T-cell (primary cell): ENCODE measurements at regions not wholly inside any gene's neighbourhood (a gene's known extent, or its start where the extent isn't known, plus 50 kb on each side); places are given as distances from the start of the nearest gene placed in this dataset.

Experiments
- ATAC-seq, 4 experiments: fragments of 200-7000 bp in 3 of 4; fragments of 150-1000 bp in 1 of 4; cut with Tn5 transposase; replicated peaks in 1 of 4; 1 replicate in 3 of 4; 2 replicates in 1 of 4; pipeline ENCODE4 v1.10.0; 2021; ENCODE audit warnings: moderate library complexity in 3 of 4, mild to moderate bottlenecking in 2 of 4, moderate number of reproducible peaks in 1 of 4
- CTCF ChIA-PET, 2 donors: fragments of 300-600 bp; sonication (Branson Sonifier 250); formaldehyde crosslinking; loops; one replicate each; lab custom pipeline; 2022; ENCODE audit warnings: antibody characterized with exemption in 2 of 2; lab: Charles Lee
- POLR2A ChIA-PET, 2 donors: fragments of 300-600 bp; sonication (Branson Sonifier 250); formaldehyde crosslinking; loops; one replicate each; lab custom pipeline; 2022; ENCODE audit warnings: antibody characterized with exemption in 2 of 2; lab: Charles Lee
- DNase-seq, 35 experiments: peaks; one replicate each; pipeline versions ENCODE4 v3.0.0 to v3.0.0-alpha.2; 2013 to 2023
- H3K27ac ChIP-seq: one replicate; pipeline ENCODE4 v1.5.1; 2013; ENCODE audit warnings: low read length
- H3K27me3 ChIP-seq, 2 experiments: replicated peaks in 1 of 2; 1 replicate in 1 of 2; 2 replicates in 1 of 2; pipeline versions ENCODE4 v1.6.1 to v1.7.0; 2013; ENCODE audit warnings: low read length in 1 of 2, mixed read lengths in 1 of 2; ENCODE audit not compliant: control insufficient read depth in 2 of 2, insufficient read depth in 2 of 2; ENCODE audit errors: extremely low read depth in 1 of 2
- H3K36me3 ChIP-seq, 2 donors: 1 replicate in 1 of 2; 2 replicates in 1 of 2; pipeline versions ENCODE4 v1.6.1 to v1.7.0; 2013; ENCODE audit warnings: low read length in 1 of 2; ENCODE audit not compliant: control insufficient read depth in 2 of 2, insufficient read depth in 1 of 2; ENCODE audit errors: extremely low read depth in 1 of 2
- H3K4me1 ChIP-seq, 2 experiments: 1 replicate in 1 of 2; 2 replicates in 1 of 2; pipeline versions ENCODE4 v1.6.1 to v1.7.0; 2013; ENCODE audit warnings: low read length in 2 of 2, mixed read lengths in 1 of 2; ENCODE audit not compliant: insufficient read depth in 2 of 2, control insufficient read depth in 1 of 2; ENCODE audit errors: extremely low read depth in 1 of 2
- H3K4me3 ChIP-seq, 2 donors: 1 replicate in 1 of 2; 2 replicates in 1 of 2; pipeline versions ENCODE4 v1.5.1 to v1.7.0; 2013; ENCODE audit warnings: mild to moderate bottlenecking in 2 of 2, low read length in 1 of 2, moderate library complexity in 1 of 2; ENCODE audit not compliant: control insufficient read depth in 1 of 2; ENCODE audit errors: extremely low read depth in 1 of 2
- H3K9me3 ChIP-seq: 2 replicates; pipeline ENCODE4 v1.7.0; 2013
- H3K27ac Mint-ChIP-seq, 2 donors: one replicate each; pipeline ENCODE4 v1.8.0; 2020 to 2021; ENCODE audit warnings: mild to moderate bottlenecking in 2 of 2, mixed read lengths in 2 of 2
- H3K27me3 Mint-ChIP-seq, 2 donors: one replicate each; pipeline ENCODE4 v1.8.0; 2021 to 2022; ENCODE audit warnings: mixed read lengths in 2 of 2
- H3K36me3 Mint-ChIP-seq: one replicate; pipeline ENCODE4 v1.8.0; 2021; ENCODE audit warnings: mixed read lengths
- H3K4me1 Mint-ChIP-seq, 3 donors: one replicate each; pipeline ENCODE4 v1.8.0; 2020 to 2022; ENCODE audit warnings: mixed read lengths in 3 of 3, mild to moderate bottlenecking in 1 of 3
- H3K4me3 Mint-ChIP-seq, 3 donors: one replicate each; pipeline ENCODE4 v1.8.0; 2020 to 2022; ENCODE audit warnings: mild to moderate bottlenecking in 3 of 3, mixed read lengths in 3 of 3, moderate library complexity in 3 of 3
- H3K9me3 Mint-ChIP-seq, 3 donors: one replicate each; pipeline ENCODE4 v1.8.0; 2020 to 2022; ENCODE audit warnings: mixed read lengths in 3 of 3
- WGBS: methylation state at CpG from one replicate; pipeline ENCODE4 v1.1.5; 2013; ENCODE audit warnings: missing lambda C conversion rate; ENCODE audit not compliant: insufficient coverage; 5-methylcytosine and 5-hydroxymethylcytosine counted together

- H3K27me3 Mint-ChIP-seq: peaks cover 21% of the 10 kb centered on the region in 2 donors
- H3K9me3 Mint-ChIP-seq: peaks cover 1 to 3% (median 3%) of the 10 kb centered on the region in 3 donors
- ChIA-PET POLR2A (interaction anchor here in 1 of 2 donors (0.7 kb wide), 1 partner anchor 9 kb away, joined by 5 read pairs; no protein-coding TSS in a partner anchor), CTCF (no interaction called here)
- H3K4me3 ChIP-seq: no peak overlapping the region
- WGBS: 21% methylated on average over 6 of the region's 6 CpGs
- no peak for ATAC-seq
- no peak overlapping the region for H3K4me3 Mint-ChIP-seq
- no peaks in the 10 kb centered on the region for H3K4me1 ChIP-seq
- no peak for DNase-seq
- H3K27ac ChIP-seq: no peak overlapping the region
- no peaks in the 10 kb centered on the region for H3K4me1 Mint-ChIP-seq
- H3K27ac Mint-ChIP-seq: no peak overlapping the region
- peaks cover 0 to 30% of the 10 kb centered on the region in 2 experiments for H3K27me3 ChIP-seq
- H3K36me3 ChIP-seq: no peaks in the 10 kb centered on the region
- no peaks in the 10 kb centered on the region for H3K36me3 Mint-ChIP-seq
- no peaks in the 10 kb centered on the region for H3K9me3 ChIP-seq
Observed at GRCh38 chr11:45444796-45445195, 158.7 kb upstream of the SYT13 start.

GRCh38 chr11:45440111-45440510 lies 154.0 kb upstream of the SYT13 start:
- Mint-ChIP-seq H3K4me1 (no peaks in the 10 kb centered on the region), H3K36me3 (no peaks in the 10 kb centered on the region), H3K27me3 (peaks cover 20 to 21% of the 10 kb centered on the region in 2 donors), H3K4me3 (no peak overlapping the region), H3K27ac (no peak overlapping the region), H3K9me3 (peaks cover 7 to 9% (median 8%) of the 10 kb centered on the region in 3 donors)
- peaks cover 0 to 17% of the 10 kb centered on the region in 2 experiments for H3K27me3 ChIP-seq
- WGBS: no CpG with 5 or more reads among the region's 2 CpGs
- ATAC-seq (no peak), DNase-seq (no peak)
- no peak overlapping the region for H3K4me3 ChIP-seq
- CTCF ChIA-PET: no interaction called here
- H3K27ac ChIP-seq: no peak overlapping the region
- H3K36me3 ChIP-seq: no peaks in the 10 kb centered on the region
- H3K9me3 ChIP-seq: no peaks in the 10 kb centered on the region
- POLR2A ChIA-PET: no interaction called here
- H3K4me1 ChIP-seq: no peaks in the 10 kb centered on the region

GRCh38 chr11:45436966-45437365 lies 150.8 kb upstream of the SYT13 start:
- no peaks in the 10 kb centered on the region for H3K4me1 Mint-ChIP-seq
- no peaks in the 10 kb centered on the region for H3K9me3 ChIP-seq
- POLR2A ChIA-PET: no interaction called here

GRCh38 chr11:45436118-45436517 lies 150.0 kb upstream of the SYT13 start:
- H3K9me3 Mint-ChIP-seq: peaks cover 7 to 9% (median 8%) of the 10 kb centered on the region in 3 donors
- no peaks in the 10 kb centered on the region for H3K4me1 ChIP-seq
- no peak overlapping the region for H3K27ac Mint-ChIP-seq
- ATAC-seq (no peak), DNase-seq (no peak)
- H3K36me3 Mint-ChIP-seq: no peaks in the 10 kb centered on the region
- CTCF ChIA-PET: no interaction called here
- POLR2A ChIA-PET: no interaction called here
- no peak overlapping the region for H3K4me3 ChIP-seq
- no peaks in the 10 kb centered on the region for H3K9me3 ChIP-seq
- no peak overlapping the region for H3K27ac ChIP-seq
- H3K4me1 Mint-ChIP-seq: no peaks in the 10 kb centered on the region
- peaks cover 0 to 8% of the 10 kb centered on the region in 2 experiments for H3K27me3 ChIP-seq
- peaks cover 11 to 18% of the 10 kb centered on the region in 2 donors for H3K27me3 Mint-ChIP-seq
- no peaks in the 10 kb centered on the region for H3K36me3 ChIP-seq
- H3K4me3 Mint-ChIP-seq: no peak overlapping the region
- WGBS: 57% methylated on average over 1 of the region's 2 CpGs

More at GRCh38 chr11:45436966-45437365, 150.8 kb upstream of the SYT13 start:
- ATAC-seq: no peak
- Histone ChIP-seq H3K4me3 (no peak overlapping the region), H3K27ac (no peak overlapping the region), H3K36me3 (no peaks in the 10 kb centered on the region), H3K27me3 (peaks cover 0 to 11% of the 10 kb centered on the region in 2 experiments), H3K4me1 (no peaks in the 10 kb centered on the region)
- H3K27me3 Mint-ChIP-seq: peaks cover 11 to 18% of the 10 kb centered on the region in 2 donors
- H3K4me3 Mint-ChIP-seq: no peak overlapping the region
- H3K27ac Mint-ChIP-seq: no peak overlapping the region
- CTCF ChIA-PET: no interaction called here
- peaks cover 7 to 9% (median 8%) of the 10 kb centered on the region in 3 donors for H3K9me3 Mint-ChIP-seq
- no peak for DNase-seq
- no peaks in the 10 kb centered on the region for H3K36me3 Mint-ChIP-seq
- 88% methylated on average over 1 of the region's 1 CpG for WGBS

- no peak overlapping the region for H3K27ac ChIP-seq
- no peak overlapping the region for H3K4me3 Mint-ChIP-seq
- CTCF ChIA-PET: no interaction called here
- H3K4me1 Mint-ChIP-seq: no peaks in the 10 kb centered on the region
- WGBS: 79% methylated on average over 2 of the region's 3 CpGs
- H3K9me3 ChIP-seq: no peaks in the 10 kb centered on the region
- no peaks in the 10 kb centered on the region for H3K4me1 ChIP-seq
- ATAC-seq: no peak
- H3K36me3 Mint-ChIP-seq: no peaks in the 10 kb centered on the region
- POLR2A ChIA-PET: no interaction called here
- no peak for DNase-seq
- H3K27me3 Mint-ChIP-seq: peaks cover 8 to 16% of the 10 kb centered on the region in 2 donors
- peaks cover 7 to 9% (median 8%) of the 10 kb centered on the region in 3 donors for H3K9me3 Mint-ChIP-seq
- H3K4me3 ChIP-seq: no peak overlapping the region
- no peaks in the 10 kb centered on the region for H3K36me3 ChIP-seq
- no peak overlapping the region for H3K27ac Mint-ChIP-seq
- H3K27me3 ChIP-seq: peaks cover 0 to 8% of the 10 kb centered on the region in 2 experiments
Observed at GRCh38 chr11:45435706-45436105, 149.6 kb upstream of the SYT13 start.

- Histone ChIP-seq H3K27me3 (peaks cover 0 to 8% of the 10 kb centered on the region in 2 experiments), H3K36me3 (no peaks in the 10 kb centered on the region), H3K9me3 (no peaks in the 10 kb centered on the region), H3K4me3 (no peak overlapping the region), H3K4me1 (no peaks in the 10 kb centered on the region), H3K27ac (no peak overlapping the region)
- ChIA-PET CTCF (no interaction called here), POLR2A (no interaction called here)
- Mint-ChIP-seq H3K27ac (no peak overlapping the region), H3K4me3 (no peak overlapping the region), H3K9me3 (no peaks in the 10 kb centered on the region), H3K4me1 (no peaks in the 10 kb centered on the region), H3K36me3 (no peaks in the 10 kb centered on the region), H3K27me3 (peaks cover 20 to 25% of the 10 kb centered on the region in 2 donors)
- ATAC-seq: no peak
- no peak for DNase-seq
- 60% methylated on average over 2 of the region's 6 CpGs for WGBS
Observed at GRCh38 chr11:45432910-45433309, 146.8 kb upstream of the SYT13 start.

- Histone ChIP-seq H3K36me3 (no peaks in the 10 kb centered on the region), H3K27me3 (peaks cover 0 to 10% of the 10 kb centered on the region in 2 experiments), H3K4me3 (no peak overlapping the region), H3K4me1 (no peaks in the 10 kb centered on the region), H3K9me3 (no peaks in the 10 kb centered on the region), H3K27ac (no peak overlapping the region)
- H3K4me1 Mint-ChIP-seq: no peaks in the 10 kb centered on the region
- ATAC-seq: no peak
- H3K36me3 Mint-ChIP-seq: no peaks in the 10 kb centered on the region
- CTCF ChIA-PET: no interaction called here
- POLR2A ChIA-PET: interaction anchor here in 1 of 2 donors (0.6 kb wide), 1 partner anchor 332 kb away, joined by 12 read pairs; no protein-coding TSS in a partner anchor
- 67% methylated on average over 1 of the region's 3 CpGs for WGBS
- peaks cover 24 to 25% of the 10 kb centered on the region in 2 donors for H3K27me3 Mint-ChIP-seq
- no peaks in the 10 kb centered on the region for H3K9me3 Mint-ChIP-seq
- DNase-seq: no peak
- H3K4me3 Mint-ChIP-seq: no peak overlapping the region
- H3K27ac Mint-ChIP-seq: no peak overlapping the region
Observed at GRCh38 chr11:45432100-45432499, 146.0 kb upstream of the SYT13 start.
